ENCODE measurements at regions not wholly inside any gene's neighbourhood (a gene's known extent, or its start where the extent isn't known, plus 50 kb on each side); places are given as distances from the start of the nearest gene placed in this dataset.

- TF ChIP-seq CSDC2 (CRISPR knock-in tag; IDR thresholded peaks at IDR 0.05) (no peak), SNAI2 (CRISPR knock-in tag; IDR thresholded peaks at IDR 0.05) (no peak), CREB5 (CRISPR knock-in tag; IDR thresholded peaks at IDR 0.05; ENCODE audit: low read depth) (no peak), ZFP30 (CRISPR knock-in tag; IDR thresholded peaks at IDR 0.05) (no peak), TCF4 (CRISPR knock-in tag; IDR thresholded peaks at IDR 0.05; ENCODE audit: borderline replicate concordance) (no peak), ZFP3 (CRISPR knock-in tag; IDR thresholded peaks at IDR 0.05) (no peak), OSR1 (CRISPR knock-in tag; IDR thresholded peaks at IDR 0.05) (no peak), ZC3H10 (CRISPR knock-in tag; IDR thresholded peaks at IDR 0.05) (no peak), TSHZ2 (CRISPR knock-in tag; IDR thresholded peaks at IDR 0.05) (no peak), PATZ1 (CRISPR knock-in tag; IDR thresholded peaks at IDR 0.05; ENCODE audit: borderline replicate concordance) (no peak), GLIS3 (CRISPR knock-in tag; IDR thresholded peaks at IDR 0.05) (no peak)
These were observed 672.5 kb downstream of the BRD1 start for GRCh38 chr22:49155039-49155769.

Data from SK-N-SH treated with all-trans-retinoic acid at 6 μM for 48 hours (cell line).